SK-N-SH (cell line): ENCODE measurements at regions not wholly inside any gene's neighbourhood (a gene's known extent, or its start where the extent isn't known, plus 50 kb on each side); places are given as distances from the start of the nearest gene placed in this dataset.

Experiments
- EP300 ChIP-seq, 2 experiments: IDR thresholded peaks; 2 replicates each; pipeline versions ENCODE4 v1.4.0 to v1.6.1; 2012; ENCODE audit warnings: borderline replicate concordance in 1 of 2, low read depth in 1 of 2, low read length in 1 of 2
- EZH2phosphoT487 ChIP-seq: fragments of 200-600 bp; sonication (generic); IDR thresholded peaks from 2 replicates; pipeline ENCODE4 v1.6.1; 2017; ENCODE audit warnings: low read depth, mixed run types, mild to moderate bottlenecking, antibody characterized with exemption, moderate library complexity, borderline replicate concordance
- GABPA ChIP-seq: IDR thresholded peaks from 2 replicates; pipeline ENCODE4 v1.4.0; 2012; ENCODE audit warnings: low read depth, mild to moderate bottlenecking
- MAX ChIP-seq: IDR thresholded peaks from 2 replicates; pipeline ENCODE4 v1.4.0; 2012; ENCODE audit warnings: low read depth
- NRF1 ChIP-seq: IDR thresholded peaks from 2 replicates; pipeline ENCODE4 v1.6.1; 2012; ENCODE audit warnings: low read depth, mild to moderate bottlenecking, low read length
- TAF1 ChIP-seq: IDR thresholded peaks from 2 replicates; pipeline ENCODE4 v1.6.1; 2012; ENCODE audit warnings: low read depth, mild to moderate bottlenecking, low read length, moderate library complexity, borderline replicate concordance
- TCF12 ChIP-seq: IDR thresholded peaks from 2 replicates; pipeline ENCODE4 v1.4.0; 2012
- TF ChIP-seq, protein P1 (sequence below): fragments of 200-600 bp; sonication (generic); IDR thresholded peaks from 2 replicates; pipeline ENCODE4 v1.6.1; 2017; ENCODE audit warnings: antibody characterized with exemption, mild to moderate bottlenecking, moderate library complexity

DNA sequence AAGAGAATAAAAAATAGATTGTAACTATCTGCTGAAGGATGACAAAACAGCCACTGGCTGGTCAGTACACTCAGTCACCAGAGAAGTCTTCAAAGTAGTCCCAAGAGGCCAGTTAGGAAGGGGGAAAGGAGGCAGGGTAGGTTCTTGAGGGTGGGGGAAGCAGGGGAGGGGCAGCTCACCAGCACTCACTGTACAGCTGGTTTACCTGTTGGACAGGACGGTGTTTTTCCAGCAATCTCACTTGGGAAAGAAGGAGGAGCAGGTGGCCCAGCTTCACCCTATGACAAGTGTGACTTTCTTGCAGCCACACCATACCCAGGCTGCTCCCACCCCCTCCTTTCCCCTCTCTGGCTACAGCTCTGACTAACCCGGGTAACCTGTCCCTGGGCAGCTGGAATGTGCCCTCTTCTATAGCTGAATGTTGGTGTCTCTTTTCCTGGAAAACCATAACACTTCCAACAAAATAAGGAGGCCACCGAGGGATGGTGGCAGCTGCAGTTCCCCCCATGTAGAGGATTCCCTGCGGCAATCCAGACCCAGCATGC, 203.4 kb upstream of the NSMCE3 start:
- no peak for TF ChIP-seq MAX
- TF ChIP-seq EP300 (IDR thresholded peaks at IDR 0.05; ENCODE audit: borderline replicate concordance in 1 of 2, low read depth in 1 of 2, low read length in 1 of 2) = no peak
- TF ChIP-seq TCF12 = no peak
- TF ChIP-seq GABPA = no peak
- no peak for TF ChIP-seq NRF1
- TF ChIP-seq, protein P1, sequence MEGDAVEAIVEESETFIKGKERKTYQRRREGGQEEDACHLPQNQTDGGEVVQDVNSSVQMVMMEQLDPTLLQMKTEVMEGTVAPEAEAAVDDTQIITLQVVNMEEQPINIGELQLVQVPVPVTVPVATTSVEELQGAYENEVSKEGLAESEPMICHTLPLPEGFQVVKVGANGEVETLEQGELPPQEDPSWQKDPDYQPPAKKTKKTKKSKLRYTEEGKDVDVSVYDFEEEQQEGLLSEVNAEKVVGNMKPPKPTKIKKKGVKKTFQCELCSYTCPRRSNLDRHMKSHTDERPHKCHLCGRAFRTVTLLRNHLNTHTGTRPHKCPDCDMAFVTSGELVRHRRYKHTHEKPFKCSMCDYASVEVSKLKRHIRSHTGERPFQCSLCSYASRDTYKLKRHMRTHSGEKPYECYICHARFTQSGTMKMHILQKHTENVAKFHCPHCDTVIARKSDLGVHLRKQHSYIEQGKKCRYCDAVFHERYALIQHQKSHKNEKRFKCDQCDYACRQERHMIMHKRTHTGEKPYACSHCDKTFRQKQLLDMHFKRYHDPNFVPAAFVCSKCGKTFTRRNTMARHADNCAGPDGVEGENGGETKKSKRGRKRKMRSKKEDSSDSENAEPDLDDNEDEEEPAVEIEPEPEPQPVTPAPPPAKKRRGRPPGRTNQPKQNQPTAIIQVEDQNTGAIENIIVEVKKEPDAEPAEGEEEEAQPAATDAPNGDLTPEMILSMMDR = no peak
- no peak for TF ChIP-seq EZH2phosphoT487
- TF ChIP-seq TAF1 = no peak
